T-helper 1 cell (primary cell): ENCODE measurements at regions not wholly inside any gene's neighbourhood (a gene's known extent, or its start where the extent isn't known, plus 50 kb on each side); places are given as distances from the start of the nearest gene placed in this dataset.

Source experiments
- DNase-seq, 5 donors: peaks; one replicate each; pipeline ENCODE4 v3.0.0-alpha.2; 2012 to 2020

DNA sequence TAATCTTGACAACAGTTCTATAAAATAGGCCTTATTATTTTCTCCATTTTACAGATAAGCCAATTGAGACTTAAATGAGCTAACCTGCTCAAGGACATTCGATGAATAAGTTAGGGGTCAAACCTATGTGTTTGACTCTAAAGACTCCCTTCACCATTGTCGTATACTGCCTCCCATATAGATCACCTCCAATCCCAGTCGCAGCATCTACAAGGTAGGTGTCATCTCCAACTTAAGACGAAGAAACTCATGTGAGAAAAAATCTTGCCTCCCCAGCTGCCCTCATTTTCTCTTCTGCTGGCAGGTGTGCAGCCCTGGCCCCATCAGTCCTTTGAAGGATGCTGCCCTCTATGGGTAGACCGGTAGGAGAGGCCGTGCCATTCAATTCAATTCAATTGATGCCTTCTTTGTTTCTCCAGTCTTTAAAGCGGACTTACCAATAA is 75.2 kb upstream of the SMARCA2 start:
- DNase-seq: peak in 3 of 5 donors; percentile 5 to 35 (median 20)

DNA sequence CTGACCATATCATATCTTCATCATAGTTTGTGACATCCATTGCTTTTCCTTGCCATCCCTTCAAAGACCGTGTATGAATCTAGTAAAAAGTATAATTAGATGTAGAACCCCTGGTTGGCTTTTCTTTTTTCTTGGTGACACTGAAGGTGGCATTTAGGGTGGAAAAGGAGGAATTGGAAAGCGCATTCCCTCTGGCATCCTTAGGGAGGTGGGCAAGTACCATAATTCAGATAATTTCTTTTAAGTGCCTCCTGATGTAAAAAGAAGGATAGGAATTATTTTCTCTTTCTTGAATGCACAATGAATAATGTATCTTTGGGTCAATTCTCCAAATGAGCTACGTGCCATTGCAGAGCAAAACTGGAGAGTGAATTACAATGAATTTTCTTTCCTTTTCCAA is 73.2 kb upstream of the SMARCA2 start:
- no peak for DNase-seq

- no peak for DNase-seq
These were observed 68.4 kb upstream of the SMARCA2 start for GRCh38 chr9:1946526-1947283.

DNA sequence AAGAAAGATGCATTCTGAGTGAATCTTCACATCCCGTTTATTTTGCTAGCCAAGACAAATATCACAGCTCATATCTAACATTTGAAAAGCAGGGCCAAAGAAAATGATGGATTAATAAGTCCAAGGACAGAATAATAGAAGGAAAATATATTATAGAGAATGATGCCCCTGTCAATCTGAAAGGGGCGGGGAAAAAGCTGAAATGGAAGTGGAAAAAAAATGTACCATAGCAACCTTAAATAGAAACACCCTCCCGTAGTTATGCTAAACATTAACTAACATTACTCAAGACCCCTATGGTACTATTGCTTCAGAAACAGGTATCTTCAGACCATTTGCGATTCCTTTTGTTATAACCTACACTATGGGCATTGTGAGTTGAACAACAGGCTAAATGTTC is 67.7 kb upstream of the SMARCA2 start:
- DNase-seq: no peak

- DNase-seq: no peak
These were observed 66.6 kb upstream of the SMARCA2 start for GRCh38 chr9:1948541-1948940.

GRCh38 chr9:1951446-1951845 is 63.7 kb upstream of the SMARCA2 start:
- DNase-seq: no peak

DNA sequence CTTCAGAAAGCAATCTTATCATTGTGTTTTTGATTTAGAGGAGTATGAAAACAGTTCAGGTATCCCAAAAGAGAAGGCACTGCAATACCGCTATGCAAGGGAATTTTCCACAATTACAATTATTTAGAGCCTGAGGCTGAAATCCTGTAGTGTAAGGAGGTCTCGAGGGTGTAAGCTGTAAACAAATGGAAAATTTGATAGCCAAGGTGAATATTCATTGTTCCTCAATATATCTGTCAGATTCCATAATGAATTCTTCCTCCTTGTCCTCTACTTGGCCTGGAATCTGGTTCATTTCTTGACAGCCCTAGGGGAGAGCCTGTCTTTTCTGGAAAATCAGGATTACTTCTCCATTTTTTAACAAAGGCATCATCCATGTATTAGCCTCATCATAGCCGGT is 63.1 kb upstream of the SMARCA2 start:
- DNase-seq: no peak

DNA sequence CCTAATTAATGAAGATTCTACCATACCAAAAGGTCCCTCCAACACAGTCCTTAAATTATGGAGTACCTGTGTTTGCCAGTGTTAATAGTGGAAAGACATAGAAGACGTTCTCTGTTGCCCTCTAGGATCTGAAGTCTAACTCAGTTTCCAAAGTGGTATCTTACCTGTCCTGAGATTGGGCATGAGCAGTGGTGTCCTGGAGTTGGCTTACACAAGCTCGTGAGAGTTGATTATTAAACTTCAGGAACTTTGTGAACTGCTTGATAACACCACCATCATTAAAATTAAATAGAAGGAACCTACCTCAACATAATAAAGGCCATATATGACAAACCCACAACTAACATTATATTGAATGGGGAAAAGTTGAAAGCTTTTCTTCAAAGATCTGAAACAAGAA is 60.9 kb upstream of the SMARCA2 start:
- DNase-seq: no peak

GRCh38 chr9:1956958-1957357 is 58.2 kb upstream of the SMARCA2 start:
- DNase-seq: no peak

- no peak for DNase-seq
These were observed 57.3 kb upstream of the SMARCA2 start for GRCh38 chr9:1957856-1958255.

DNA sequence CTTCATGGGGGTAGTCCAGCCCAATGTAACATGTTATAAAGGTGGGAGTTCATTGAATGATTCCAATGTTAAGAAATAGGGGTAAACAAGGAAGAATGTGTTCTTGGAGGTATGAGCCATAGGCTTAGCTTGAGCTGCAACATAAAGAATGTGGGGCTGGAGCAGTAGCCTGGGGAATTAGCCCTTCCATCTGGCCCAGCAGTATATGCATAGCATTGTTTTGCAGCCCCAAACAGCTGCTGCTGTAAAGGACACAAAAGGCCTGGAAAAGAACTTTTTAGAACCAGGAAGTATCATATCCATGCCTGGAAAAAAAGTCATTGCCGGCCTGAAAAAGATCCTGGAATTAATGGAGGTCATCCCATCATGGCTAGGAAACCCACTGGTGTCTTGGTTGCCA is 55.8 kb upstream of the SMARCA2 start:
- DNase-seq: no peak

GRCh38 chr9:1960342-1961042 is 54.7 kb upstream of the SMARCA2 start:
- DNase-seq: no peak

DNA sequence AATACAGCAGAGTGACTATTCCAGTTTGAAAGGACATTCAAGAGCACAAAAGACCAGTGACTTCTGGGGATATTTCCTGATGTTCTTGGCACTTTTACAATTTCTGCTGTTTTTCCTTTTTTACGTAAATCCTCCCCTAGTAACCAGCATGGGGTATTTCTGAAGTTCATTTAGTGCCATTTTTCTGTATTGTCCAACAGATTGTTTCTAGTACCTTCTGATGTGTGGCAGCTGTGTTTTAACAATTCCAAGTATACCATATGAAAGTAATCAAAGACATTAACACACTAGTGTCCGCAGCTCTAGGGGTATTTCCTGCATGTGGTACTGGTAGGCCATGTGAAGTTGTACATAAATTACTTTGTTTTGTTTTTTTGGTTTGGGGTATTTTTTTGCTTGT is 53.0 kb upstream of the SMARCA2 start:
- DNase-seq: no peak

DNA sequence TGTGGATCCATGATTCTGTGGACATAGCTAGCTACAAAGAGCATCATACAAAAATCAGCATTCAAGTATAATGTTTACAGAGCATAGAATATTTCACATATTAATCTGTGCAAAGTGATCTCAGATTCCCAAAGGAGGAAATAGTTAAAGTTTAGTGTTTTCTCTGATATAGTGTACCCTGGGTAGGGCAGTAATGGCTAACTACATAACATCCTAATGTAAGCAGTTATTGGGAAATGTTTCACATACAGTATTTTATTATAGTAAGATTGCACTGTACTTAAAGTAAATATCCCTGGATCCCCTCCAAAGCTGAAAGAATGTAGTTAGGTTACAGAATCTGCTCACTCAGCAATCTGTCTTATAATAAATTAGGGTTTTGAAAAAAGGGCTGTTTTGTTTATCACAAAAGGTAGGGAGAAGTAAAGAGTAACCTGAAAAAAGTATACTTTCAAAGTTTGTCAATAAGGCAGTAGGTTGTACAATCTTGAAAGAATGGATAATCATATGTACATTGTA is 52.5 kb upstream of the SMARCA2 start:
- DNase-seq: no peak

DNA sequence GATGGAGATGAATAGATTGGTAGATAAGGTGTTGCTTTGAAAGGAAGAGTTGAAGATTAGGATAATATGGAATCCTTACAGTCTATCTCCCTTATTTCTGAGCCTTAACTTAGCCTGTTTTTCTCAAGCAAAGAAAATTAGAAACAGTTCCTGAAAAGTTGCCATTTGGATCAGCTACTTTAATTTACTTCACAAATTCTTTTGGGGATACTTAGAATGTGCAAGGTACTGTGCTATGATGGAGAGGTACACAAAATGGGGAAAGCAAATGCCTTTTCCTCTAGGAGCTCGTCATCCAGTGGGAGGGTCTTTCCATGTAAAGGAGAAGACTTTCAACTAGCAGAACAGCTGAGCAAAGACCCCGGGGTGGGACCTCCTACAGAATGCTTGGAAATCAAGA is 51.1 kb upstream of the SMARCA2 start:
- no peak for DNase-seq
